ENCODE measurements at regions not wholly inside any gene's neighbourhood (a gene's known extent, or its start where the extent isn't known, plus 50 kb on each side); places are given as distances from the start of the nearest gene placed in this dataset.

DNA sequence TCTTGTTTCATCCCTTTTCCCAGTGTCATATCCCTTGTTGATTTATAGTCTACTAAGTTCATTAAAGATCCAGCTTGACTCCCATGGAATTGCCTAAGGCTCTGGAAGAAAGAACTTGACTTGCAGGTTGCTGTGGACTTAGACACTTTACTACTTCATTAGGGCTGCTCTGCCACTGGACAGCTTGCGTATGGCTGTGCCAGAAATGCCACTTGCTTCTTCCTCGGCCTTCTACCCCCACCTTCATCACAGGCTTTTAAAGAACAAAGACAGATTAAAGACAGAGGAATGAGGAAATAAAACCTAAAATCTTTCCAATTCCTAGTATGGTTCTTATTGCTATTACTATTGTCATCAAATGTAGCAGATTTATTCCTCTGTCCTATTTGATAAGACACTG, 591.7 kb downstream of the BCL11A start:
- no peak overlapping the region for H3K4me2 ChIP-seq (replicated peaks; ENCODE audit: low read depth, low read length, poor library complexity, severe bottlenecking)
- H3K36me3 ChIP-seq (replicated peaks in 1 of 2; ENCODE audit: control extremely low read depth in 1 of 2, control insufficient read depth in 1 of 2, extremely low read depth in 1 of 2, insufficient read depth in 2 of 2, low read length in 1 of 2), result no peaks in the 10 kb centered on the region
- H2AFZ ChIP-seq (ENCODE audit: insufficient read depth, low read depth, low read length, poor library complexity, severe bottlenecking), result no peak overlapping the region
- H4K20me1 ChIP-seq (ENCODE audit: control insufficient read depth, insufficient read depth, low read length, poor library complexity, severe bottlenecking), result no peaks in the 10 kb centered on the region
- H3K4me1 ChIP-seq (ENCODE audit: control insufficient read depth in 2 of 2, insufficient read depth in 2 of 2, low read length in 2 of 2), result peaks cover 5 to 11% of the 10 kb centered on the region in 2 donors
- POLR2A ChIA-PET, result interaction anchor here (0.6 to 0.7 kb wide), 2 partner anchors 21 to 742 kb away, joined by 3 read pairs; no protein-coding TSS in a partner anchor
- H3K27ac Mint-ChIP-seq, result no peak overlapping the region
- intact Hi-C loops (cut with micrococcal nuclease), result no loop called here
- DNase-seq (no peak), ATAC-seq (ENCODE audit: low read depth) (no peak)
- no peak overlapping the region for H3K4me3 ChIP-seq (ENCODE audit: control extremely low read depth in 1 of 5, extremely low read depth in 1 of 5, insufficient read depth in 1 of 5, low read depth in 2 of 5, low read length in 4 of 5)
- WGBS (ENCODE audit: insufficient coverage), result no CpG with 5 or more reads among the region's 2 CpGs
- peaks cover 17% of the 10 kb centered on the region for H3K4me1 Mint-ChIP-seq
- H3K9me3 Mint-ChIP-seq (ENCODE audit: insufficient read depth), result no peaks in the 10 kb centered on the region
- CTCF ChIA-PET, result no interaction called here
- H3K9me3 ChIP-seq (ENCODE audit: control extremely low read depth in 1 of 3, control insufficient read depth in 2 of 3, insufficient read depth in 1 of 3, low read length in 2 of 3), result no peaks in the 10 kb centered on the region
- H3K4me3 Mint-ChIP-seq, result no peak overlapping the region
- H3K9ac ChIP-seq (ENCODE audit: low read length), result no peak overlapping the region
- no peaks in the 10 kb centered on the region for H3K79me2 ChIP-seq (ENCODE audit: control insufficient read depth, insufficient read depth, low read length)
- no peaks in the 10 kb centered on the region for H3K27me3 ChIP-seq (replicated peaks in 1 of 4; ENCODE audit: control extremely low read depth in 1 of 4, control insufficient read depth in 3 of 4, insufficient read depth in 4 of 4, low read length in 3 of 4)
- H3K27me3 Mint-ChIP-seq, result no peaks in the 10 kb centered on the region
- no peak overlapping the region for H3K27ac ChIP-seq (ENCODE audit: low read length in 2 of 2)
- no peak for TF ChIP-seq CTCF (IDR thresholded peaks at IDR 0.05)
- TF ChIP-seq EZH2 (IDR thresholded peaks at IDR 0.05; ENCODE audit: borderline replicate concordance, insufficient read depth, low read depth, low read length, poor library complexity, severe bottlenecking), result no peak

- no peaks in the 10 kb centered on the region for H3K36me3 ChIP-seq (replicated peaks in 1 of 2; ENCODE audit: control extremely low read depth in 1 of 2, control insufficient read depth in 1 of 2, extremely low read depth in 1 of 2, insufficient read depth in 2 of 2, low read length in 1 of 2)
- WGBS (ENCODE audit: insufficient coverage), result no CpG with 5 or more reads among the region's 3 CpGs
- H3K4me3 ChIP-seq (ENCODE audit: control extremely low read depth in 1 of 5, extremely low read depth in 1 of 5, insufficient read depth in 1 of 5, low read depth in 2 of 5, low read length in 4 of 5), result no peak overlapping the region
- ATAC-seq (ENCODE audit: low read depth) (no peak), DNase-seq (no peak)
- no peaks in the 10 kb centered on the region for H3K9me3 ChIP-seq (ENCODE audit: control extremely low read depth in 1 of 3, control insufficient read depth in 2 of 3, insufficient read depth in 1 of 3, low read length in 2 of 3)
- CTCF ChIA-PET, result interaction anchor here (0.7 kb wide), 1 partner anchor 8 kb away, joined by 3 read pairs; no protein-coding TSS in a partner anchor
- H3K4me1 ChIP-seq (ENCODE audit: control insufficient read depth in 2 of 2, insufficient read depth in 2 of 2, low read length in 2 of 2), result peaks cover 8 to 12% of the 10 kb centered on the region in 2 donors
- H3K27me3 Mint-ChIP-seq, result no peaks in the 10 kb centered on the region
- POLR2A ChIA-PET, result no interaction called here
- no peaks in the 10 kb centered on the region for H3K27me3 ChIP-seq (replicated peaks in 1 of 4; ENCODE audit: control extremely low read depth in 1 of 4, control insufficient read depth in 3 of 4, insufficient read depth in 4 of 4, low read length in 3 of 4)
- H3K9ac ChIP-seq (ENCODE audit: low read length), result no peak overlapping the region
- H3K79me2 ChIP-seq (ENCODE audit: control insufficient read depth, insufficient read depth, low read length), result no peaks in the 10 kb centered on the region
- no peak for TF ChIP-seq CTCF (IDR thresholded peaks at IDR 0.05)
- TF ChIP-seq EZH2 (IDR thresholded peaks at IDR 0.05; ENCODE audit: borderline replicate concordance, insufficient read depth, low read depth, low read length, poor library complexity, severe bottlenecking), result no peak
- no peak overlapping the region for H3K4me3 Mint-ChIP-seq
- H3K9me3 Mint-ChIP-seq (ENCODE audit: insufficient read depth), result no peaks in the 10 kb centered on the region
- peaks cover 19% of the 10 kb centered on the region for H3K4me1 Mint-ChIP-seq
- intact Hi-C loops (cut with micrococcal nuclease), result no loop called here
- H2AFZ ChIP-seq (ENCODE audit: insufficient read depth, low read depth, low read length, poor library complexity, severe bottlenecking), result no peak overlapping the region
- no peaks in the 10 kb centered on the region for H4K20me1 ChIP-seq (ENCODE audit: control insufficient read depth, insufficient read depth, low read length, poor library complexity, severe bottlenecking)
- H3K27ac ChIP-seq (ENCODE audit: low read length in 2 of 2), result no peak overlapping the region
- no peak overlapping the region for H3K27ac Mint-ChIP-seq
- H3K4me2 ChIP-seq (replicated peaks; ENCODE audit: low read depth, low read length, poor library complexity, severe bottlenecking), result no peak overlapping the region
These were observed 593.5 kb downstream of the BCL11A start for GRCh38 chr2:59959944-59960343.
